HG03342 (cell line): ENCODE measurements at regions not wholly inside any gene's neighbourhood (a gene's known extent, or its start where the extent isn't known, plus 50 kb on each side); places are given as distances from the start of the nearest gene placed in this dataset.
"Not testable (repeated sequence)": the region's sequence is repeated elsewhere in the genome, so short reads cannot be mapped to it uniquely, and the experiment has no call there.

Experiments
- ATAC-seq: cut with Tn5 transposase; IDR thresholded peaks from one replicate; pipeline ENCODE4 v1.9.1; 2021; ENCODE audit warnings: mild to moderate bottlenecking, moderate library complexity; ENCODE audit not compliant: unreplicated experiment

DNA sequence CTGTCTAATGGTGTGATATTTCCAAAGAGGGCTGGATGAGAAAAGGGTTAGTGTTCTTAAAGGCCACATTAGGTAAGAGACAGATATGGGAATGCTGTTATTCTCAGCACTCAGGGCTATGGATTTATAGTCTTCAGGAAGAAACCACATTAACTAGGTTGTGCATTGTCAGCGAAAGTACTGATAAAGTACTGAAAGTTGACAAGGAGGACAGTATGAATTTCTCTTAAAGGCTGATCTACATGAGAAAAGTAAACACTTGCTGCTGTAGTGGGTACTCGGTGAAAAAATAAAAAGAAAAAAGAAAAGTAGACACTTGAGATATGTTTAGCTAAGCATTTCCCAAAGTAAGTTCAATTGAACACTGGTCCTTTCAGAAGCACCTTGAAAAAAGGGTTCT lies 381.0 kb upstream of the RPS23 start:
- ATAC-seq: no peak

DNA sequence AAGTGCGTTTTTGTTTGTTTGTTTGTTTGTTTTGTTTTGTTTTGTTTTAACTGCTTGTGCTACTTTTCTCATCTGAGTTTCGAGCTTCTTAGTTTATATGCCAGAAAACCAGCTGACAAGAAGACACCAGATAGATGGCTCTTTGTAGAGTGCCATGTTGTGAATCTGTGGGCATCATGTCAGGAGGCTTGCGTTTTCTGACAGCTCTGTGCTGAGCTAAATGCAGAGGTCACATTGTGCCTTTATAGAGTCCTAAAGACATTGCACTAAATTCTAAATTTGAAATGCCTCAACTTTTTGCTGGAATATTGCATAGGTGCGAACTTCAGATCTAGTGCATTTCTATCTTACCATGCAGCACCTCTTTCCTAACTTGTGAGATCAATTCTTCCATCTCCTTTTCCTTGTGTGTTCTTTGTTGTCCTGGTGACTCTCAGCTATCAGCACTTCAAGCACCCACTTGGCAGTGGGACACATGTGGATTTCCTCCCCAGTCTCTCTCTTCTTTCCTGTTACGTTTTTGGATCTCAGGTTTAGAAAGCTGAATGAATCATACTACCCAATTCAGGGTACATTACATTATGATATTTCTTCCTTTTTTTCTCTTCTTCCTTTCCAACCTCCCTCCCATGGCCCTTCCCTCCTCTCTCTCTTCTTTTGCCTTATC lies 379.0 kb upstream of the RPS23 start:
- ATAC-seq: no peak

DNA sequence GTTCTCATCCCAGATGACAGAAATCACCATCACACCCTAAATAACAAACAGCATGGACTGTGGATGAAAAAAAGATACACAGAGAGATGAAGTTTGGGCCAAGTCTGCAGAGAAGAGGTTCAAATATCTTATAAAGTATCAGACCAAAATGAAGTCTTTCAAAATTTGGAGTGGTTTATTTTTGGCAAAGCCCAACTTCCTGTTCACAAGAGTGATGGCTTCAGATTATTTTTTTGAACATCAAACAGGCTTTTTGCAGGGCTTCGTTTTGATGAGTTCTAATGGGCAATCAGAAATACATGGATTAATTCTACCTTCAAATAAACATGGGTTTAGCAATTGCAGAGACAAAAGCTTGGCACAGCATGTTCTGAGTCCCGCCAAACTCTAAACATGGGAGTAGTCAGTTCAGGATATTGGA lies 378.2 kb upstream of the RPS23 start:
- no peak for ATAC-seq

DNA sequence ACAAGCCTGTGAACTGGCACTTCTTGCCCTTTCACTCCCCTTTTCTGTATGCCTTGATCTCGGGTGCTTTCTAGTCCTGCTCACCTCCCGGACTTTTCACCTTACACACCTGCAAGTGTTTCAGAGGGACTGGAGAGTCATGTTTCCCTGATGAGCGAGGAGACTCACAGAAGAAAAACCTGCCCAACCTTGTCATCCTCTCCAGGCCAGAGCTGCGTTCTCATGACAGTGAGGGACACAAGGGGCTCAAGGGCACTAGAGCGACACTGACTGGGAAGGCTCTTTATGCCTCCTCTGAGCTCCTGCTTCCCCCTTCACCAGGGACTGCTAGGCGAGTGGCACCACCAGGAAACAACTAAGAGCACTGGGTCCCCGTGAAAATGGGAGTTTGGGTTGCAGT lies 376.9 kb upstream of the RPS23 start:
- no peak for ATAC-seq

DNA sequence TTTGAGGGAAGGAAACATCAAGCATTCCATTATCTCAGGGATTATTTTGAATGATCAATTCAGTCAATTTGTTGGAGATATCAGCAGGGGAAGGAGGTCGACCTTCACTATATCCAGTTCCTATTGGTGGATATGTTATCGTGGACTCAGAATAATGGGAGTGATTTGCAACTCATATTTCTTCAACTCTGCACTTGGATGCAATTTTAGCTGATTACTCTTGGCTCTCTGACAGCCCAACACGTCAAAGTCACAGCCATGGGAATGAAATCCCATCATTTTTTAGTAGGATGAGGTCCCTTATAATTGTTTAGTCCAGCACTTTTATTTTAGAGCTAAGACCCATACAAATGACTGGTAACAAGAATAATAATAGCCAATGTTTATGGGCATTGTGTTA lies 371.8 kb upstream of the RPS23 start:
- no peak for ATAC-seq

DNA sequence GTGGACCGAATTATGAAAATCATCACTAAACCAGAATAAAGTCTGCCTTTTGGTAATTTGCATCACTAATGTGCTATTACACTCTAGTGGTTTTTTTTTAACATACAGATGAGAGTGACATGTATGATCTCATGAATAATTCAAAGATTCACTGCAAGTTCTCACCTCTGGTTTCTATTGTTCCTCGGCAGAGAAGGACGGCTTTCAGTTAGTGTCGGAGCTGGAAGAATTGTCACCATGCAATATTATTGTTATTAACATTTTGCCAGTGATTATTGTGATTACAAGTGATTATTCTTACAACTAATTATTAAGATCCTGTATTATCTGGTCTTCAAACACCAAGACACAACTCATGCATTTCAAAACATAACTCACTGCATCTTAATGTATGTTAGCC lies 366.6 kb upstream of the RPS23 start:
- ATAC-seq: no peak

DNA sequence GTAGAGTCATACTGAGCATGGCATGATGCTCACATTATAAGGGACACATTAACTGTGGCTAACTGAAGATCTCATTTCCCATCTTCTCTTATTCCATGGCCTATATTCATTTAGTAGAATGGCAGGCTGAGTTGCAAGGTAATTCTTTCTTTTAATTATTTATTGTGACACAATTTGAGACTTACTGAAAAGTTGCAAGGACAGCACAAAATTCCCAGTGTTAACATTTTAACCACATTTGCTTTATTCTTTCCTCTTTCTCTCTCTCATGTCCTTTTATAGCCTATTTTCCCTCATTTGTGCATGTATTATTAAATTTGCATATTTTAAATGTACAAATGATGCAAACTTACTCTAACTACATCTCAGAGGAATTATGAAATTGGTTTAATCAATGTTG lies 366.1 kb upstream of the RPS23 start:
- no peak for ATAC-seq

DNA sequence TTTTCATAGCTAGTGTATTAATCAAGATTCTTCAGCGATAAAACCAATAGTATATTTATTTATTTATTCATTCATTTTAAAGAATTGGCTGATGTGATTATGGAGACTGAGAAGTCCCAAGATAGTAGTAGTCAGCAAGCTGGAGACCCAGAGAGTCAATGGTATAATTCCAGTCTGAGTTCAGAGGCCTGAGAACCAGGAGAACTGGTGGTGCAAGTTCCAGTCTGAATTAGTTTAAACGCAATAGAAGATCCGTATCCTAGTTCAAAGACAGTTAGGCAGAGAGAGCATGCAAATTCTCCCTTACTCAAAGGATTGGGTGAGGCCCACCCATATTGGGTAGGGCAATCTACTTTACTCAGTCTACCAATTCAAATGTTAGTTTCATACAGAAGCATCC lies 364.2 kb upstream of the RPS23 start:
- ATAC-seq: no peak

DNA sequence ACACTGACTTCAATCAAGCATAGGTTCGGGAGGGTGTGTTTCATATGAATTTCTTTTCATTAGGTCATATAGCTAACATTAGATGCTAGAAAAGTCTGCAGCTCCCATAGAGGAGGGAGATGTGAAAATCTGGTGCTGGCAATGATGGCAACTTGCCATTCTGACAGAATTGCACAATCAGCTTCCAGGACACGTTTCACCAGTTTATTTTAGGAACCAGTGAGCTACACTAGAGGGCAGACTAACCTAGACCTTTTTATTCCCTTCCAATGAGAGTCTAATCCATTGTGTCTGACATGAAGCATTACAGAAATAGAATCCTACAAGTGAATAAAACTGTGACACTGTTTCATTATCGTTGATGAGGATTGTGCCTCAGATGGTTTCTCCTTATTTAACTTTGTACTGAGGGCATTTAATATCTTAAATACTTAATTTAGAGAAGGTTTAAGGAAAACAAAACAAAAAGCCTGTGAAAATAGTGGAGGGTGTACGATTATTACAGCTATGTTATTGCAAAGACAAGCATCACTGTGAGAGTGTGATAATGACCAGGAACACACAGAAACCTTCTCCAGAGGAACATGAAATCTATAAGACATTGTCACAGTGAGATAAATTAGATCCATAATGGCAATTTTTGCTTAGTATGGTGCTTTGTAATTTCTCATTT lies 363.3 kb upstream of the RPS23 start:
- ATAC-seq: peak; percentile 83

DNA sequence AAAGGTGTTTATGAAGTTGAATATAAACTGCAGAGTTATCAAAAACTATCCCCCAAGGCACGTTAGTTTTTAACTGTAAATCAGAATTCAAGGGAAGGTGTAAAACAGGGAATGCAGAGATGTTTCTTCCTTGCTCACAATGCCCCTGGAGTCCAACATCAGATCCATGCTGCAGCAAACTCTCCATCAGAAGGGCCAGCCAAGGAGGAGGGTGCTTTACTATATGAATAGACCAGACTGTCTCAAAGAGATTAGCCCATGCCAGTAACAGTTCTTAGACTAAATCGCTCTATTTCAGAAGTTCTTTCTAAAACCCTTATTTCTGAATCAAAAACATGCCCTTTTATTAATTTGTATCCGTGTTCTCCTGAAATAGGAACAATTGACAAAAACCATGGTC lies 362.8 kb upstream of the RPS23 start:
- no peak for ATAC-seq

DNA sequence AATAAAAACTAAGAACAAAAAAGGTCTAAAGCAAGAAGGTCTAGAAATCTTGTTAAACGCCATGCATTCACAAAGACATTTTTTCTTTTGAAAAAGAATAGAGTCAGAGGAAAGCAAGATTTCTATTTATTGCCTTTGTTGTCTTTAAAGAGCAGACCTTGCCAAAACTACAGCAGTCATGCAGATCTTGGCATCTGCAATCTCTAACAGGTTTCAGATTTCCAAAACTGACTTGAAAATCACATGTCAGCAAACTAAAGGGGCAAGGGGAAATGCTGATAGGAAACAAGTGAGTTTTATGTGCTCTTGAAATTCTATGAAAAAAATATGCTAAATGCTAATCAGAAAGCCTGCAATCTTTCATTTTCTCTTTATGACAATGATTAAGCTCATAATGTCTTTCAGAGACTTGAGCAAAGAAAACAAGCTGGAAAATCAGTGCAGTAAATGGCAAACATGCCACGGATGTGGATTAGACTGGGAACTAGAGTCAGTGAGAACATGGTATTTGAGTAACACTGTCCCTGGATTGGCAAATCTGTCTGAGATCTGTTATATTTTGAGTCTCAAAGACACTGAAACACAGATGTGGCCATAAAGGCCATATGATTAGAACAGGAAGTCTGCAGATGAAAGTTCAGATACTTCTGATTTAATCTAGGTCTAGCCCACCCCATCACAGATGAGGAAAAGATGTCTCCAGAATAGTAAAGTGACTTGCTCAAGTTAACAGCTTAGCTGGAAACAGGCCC lies 361.4 kb upstream of the RPS23 start:
- no peak for ATAC-seq

DNA sequence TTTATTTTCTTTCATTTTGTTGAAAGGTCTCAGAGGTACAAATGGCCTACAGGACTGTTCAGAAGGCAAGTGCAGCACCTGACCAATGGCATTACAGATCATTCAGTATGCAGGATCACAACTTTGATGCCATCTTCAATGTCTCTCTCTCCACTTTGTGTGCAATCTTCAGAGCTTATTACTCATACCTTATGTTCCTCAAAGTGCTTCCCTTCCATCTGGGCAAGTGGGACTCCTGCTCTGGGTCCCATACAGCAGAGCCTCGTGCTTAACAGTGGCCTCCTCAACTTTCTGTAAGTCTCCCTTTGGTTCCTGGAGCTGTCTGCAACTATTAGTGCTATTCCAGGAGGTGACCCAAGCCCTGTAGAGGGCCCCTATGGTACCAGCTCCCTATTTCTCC lies 358.4 kb upstream of the RPS23 start:
- ATAC-seq: no peak

DNA sequence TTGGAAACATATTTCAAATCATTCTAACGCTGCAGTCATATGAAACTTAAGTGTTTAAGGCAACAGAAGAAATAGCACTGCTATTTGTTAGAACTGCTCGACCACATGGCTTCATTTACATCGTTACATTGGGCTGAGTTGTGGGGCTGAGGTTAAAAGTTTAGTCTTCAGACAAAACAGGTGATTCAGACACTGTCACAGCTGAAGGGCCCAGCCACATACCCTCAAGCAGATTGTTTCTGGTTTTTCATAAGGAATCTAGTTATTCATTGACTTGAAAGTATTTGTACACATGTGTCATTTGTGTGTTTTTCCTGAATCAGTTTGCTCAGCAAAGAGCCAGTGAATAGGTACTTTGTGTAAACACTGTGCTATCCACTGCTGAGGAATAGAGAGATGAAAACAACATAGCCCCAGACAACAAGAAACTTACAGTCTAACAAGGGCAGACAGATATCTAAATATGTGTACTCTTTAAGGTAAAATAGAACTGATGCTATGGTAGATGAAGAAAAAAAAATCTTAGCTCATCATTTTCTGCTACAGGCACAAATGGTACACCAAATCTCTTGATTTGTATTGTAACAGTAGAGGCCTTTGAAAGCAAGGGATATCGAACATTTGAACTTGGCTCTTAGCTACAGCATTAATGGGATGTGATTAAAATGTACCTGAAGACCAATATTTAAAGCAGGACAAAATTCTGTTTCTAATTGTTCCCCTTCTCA lies 357.6 kb upstream of the RPS23 start:
- ATAC-seq: peak; percentile 75

DNA sequence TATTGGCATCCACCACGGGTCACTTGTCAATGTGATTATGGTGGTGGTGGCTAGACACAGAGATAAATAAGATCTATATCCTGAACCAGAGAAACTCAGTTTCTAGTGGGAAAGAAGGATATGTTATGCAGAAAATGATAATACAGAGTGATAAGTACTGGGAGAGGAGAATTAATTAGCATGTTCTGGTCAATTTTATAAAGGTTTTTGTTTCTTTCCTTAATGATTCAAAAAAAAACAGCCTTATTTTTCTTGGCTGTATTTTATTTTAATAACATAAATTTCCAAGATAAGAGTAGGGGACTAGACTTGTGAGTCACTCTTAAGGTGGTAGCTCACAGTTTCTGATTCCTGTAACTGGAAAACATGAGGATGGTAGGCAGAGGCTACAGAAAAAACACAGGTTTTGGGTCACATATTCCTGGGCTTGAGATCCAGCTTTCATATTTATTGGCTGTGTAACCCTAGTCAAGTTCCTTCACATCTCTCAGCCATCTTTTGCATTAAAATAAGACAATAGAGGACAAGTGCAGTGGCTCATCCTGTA lies 350.3 kb upstream of the RPS23 start:
- no peak for ATAC-seq

DNA sequence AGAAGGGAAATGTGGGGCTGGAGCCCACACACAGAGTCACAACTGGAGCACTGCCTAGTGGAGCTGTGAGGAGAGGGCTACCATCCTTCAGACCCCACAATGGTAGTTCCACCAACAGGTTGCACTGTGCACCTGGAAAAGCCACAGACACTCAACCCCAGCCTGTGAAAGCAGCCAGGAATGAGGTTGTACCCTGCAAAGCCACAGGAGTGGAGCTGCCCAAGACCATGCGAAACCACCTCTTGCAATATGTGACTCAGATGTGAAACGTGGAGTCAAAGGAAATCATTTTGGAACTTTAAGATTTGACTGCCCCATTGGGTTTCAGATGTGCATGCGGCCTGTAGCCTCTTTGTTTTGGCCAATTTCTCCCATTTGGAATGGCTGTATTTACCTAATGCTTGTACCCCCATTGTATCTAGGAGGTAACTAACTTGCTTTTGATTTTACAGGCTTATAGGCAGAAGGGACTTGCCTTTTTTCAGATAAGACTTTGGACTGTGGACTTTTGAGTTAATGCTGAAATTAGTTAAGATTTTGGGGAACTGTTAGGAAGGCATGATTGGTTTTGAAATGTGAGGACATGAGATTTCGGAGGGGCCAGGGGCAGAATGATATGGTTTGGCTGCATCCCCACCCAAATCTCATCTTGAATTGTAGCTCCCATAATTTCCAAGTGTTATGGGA lies 348.9 kb upstream of the RPS23 start:
- not testable (repeated sequence) for ATAC-seq

DNA sequence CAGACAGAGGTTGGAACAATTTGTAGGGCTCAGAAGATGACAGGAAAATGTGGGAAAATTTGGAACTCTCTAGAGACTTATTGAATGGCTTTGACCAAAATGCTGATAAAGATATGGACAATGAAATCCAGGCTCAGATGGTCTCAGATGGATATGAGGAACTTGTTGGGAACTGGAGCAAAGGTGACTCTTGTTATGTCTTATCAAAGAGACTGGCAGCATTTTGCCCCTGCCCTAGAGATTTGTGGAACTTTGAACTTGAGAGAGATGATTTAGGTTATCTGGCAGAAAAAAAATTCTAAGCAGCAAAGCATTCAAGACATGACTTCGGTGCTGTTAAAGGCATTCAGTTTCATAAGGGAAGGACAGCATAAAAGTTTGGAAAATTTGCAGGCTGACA lies 347.9 kb upstream of the RPS23 start:
- not testable (repeated sequence) for ATAC-seq

DNA sequence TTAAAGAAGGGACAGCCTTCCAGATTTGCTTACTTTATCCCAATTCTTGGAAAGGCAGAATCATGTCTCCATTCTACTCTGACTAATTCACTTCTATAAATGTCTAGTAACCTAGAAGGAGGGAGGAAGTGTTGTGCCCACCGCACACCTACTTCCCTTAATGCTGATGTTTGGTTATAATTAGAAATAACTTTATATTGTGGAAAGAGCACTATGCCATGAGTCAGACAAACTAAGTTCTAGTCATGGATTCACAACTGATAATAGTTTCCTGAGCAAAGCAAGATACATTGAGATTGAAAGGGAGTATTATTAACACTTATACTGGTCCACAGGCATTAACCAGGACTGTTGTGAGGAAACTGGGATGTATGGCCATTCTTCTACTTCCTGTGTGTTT lies 345.9 kb upstream of the RPS23 start:
- no peak for ATAC-seq

DNA sequence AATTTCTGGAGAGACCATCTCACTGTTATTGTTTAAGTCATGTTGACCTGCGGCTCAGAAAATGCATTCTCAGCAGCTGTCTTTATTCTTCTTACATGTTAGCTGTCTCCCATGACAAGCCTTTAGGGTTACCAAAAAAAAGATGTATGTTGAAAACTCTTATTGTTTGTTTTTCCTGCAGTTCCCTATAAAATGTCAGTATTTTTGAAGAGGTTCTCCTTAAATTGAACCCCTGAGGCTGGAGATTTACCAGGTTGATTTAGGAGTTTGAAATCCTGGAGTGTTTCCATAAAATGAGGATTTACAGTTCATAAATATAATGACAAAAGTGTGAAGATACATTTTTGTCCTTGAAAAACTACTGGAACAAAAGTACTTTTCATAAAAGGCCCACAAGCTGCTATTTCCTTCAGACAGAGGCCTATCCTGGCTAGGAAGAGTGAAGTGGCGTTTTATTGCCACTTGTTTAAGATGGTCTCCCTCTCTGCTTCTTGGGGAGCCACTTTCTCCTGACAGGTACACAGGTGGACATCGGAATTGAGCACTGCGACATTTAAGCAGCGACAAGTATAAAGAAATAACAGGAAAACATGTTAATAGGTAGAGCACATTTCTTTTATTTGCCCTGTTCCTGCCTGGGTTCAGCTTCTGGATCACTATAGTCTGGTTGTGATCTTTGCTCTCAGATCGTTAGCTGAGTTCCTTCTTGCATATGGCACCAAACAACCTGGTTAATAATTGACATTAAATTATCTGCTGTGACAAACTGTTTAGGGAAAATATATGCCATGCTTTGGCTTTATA lies 344.8 kb upstream of the RPS23 start:
- no peak for ATAC-seq

DNA sequence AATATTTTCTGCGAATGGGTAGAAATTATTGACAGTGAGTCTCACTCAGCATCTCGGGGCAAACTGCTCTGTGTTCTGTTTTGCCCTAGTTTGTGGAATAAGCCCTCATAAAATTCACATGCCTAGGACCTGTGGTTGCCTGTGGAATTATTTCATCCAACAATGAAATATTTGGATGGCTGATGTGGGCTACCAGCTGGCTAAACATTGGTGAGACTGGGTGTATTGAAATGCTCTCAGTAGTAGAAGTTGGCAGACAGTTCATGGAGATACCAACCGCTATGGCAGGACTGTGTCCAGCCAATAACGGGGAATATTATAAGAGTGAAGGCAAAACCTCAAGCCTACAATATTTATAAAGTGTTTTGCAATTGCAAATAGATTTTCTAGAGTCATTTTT lies 344.1 kb upstream of the RPS23 start:
- no peak for ATAC-seq
